NT2/D1 (cell line): ENCODE measurements at regions not wholly inside any gene's neighbourhood (a gene's known extent, or its start where the extent isn't known, plus 50 kb on each side); places are given as distances from the start of the nearest gene placed in this dataset.

Experiments
- DNase-seq: peaks from one replicate; pipeline ENCODE4 v3.0.0-alpha.2; 2011; ENCODE audit warnings: low read depth, low spot score
- H3K27me3 ChIP-seq: 2 replicates; pipeline ENCODE4 v1.6.0; 2011; ENCODE audit warnings: mild to moderate bottlenecking; ENCODE audit not compliant: insufficient read length, insufficient read depth
- H3K36me3 ChIP-seq: 2 replicates; pipeline ENCODE4 v1.6.1; 2011; ENCODE audit warnings: mild to moderate bottlenecking, low read length, mixed read lengths; ENCODE audit not compliant: insufficient read depth, insufficient read length
- H3K4me1 ChIP-seq: 2 replicates; pipeline ENCODE4 v1.5.1; 2011; ENCODE audit not compliant: insufficient read depth, insufficient read length
- H3K4me3 ChIP-seq: 2 replicates; pipeline ENCODE4 v1.5.1; 2011; ENCODE audit warnings: low read depth; ENCODE audit not compliant: insufficient read length
- H3K9ac ChIP-seq: 2 replicates; pipeline ENCODE4 v1.6.0; 2011; ENCODE audit warnings: low read depth; ENCODE audit not compliant: insufficient read length
- H3K9me3 ChIP-seq: 2 replicates; pipeline ENCODE4 v1.5.1; 2011; ENCODE audit warnings: mild to moderate bottlenecking, low read length; ENCODE audit not compliant: insufficient read depth
- SUZ12 ChIP-seq: IDR thresholded peaks from 2 replicates; pipeline ENCODE4 v1.6.1; 2011; ENCODE audit not compliant: insufficient read length, insufficient read depth; ENCODE audit errors: extremely low read depth
- YY1 ChIP-seq: IDR thresholded peaks from 2 replicates; pipeline ENCODE4 v1.6.1; 2011; ENCODE audit not compliant: insufficient read length, insufficient read depth
- ZNF274 ChIP-seq: IDR thresholded peaks from 2 replicates; pipeline ENCODE4 v1.6.1; 2011; ENCODE audit warnings: mild to moderate bottlenecking, low read depth, low read length

- no peaks in the 10 kb centered on the region for H3K9me3 ChIP-seq
- TF ChIP-seq ZNF274 = no peak
- no peak for TF ChIP-seq SUZ12
- no peak for TF ChIP-seq YY1
- H3K4me1 ChIP-seq = no peaks in the 10 kb centered on the region
- no peaks in the 10 kb centered on the region for H3K36me3 ChIP-seq
- no peak overlapping the region for H3K9ac ChIP-seq
- no peak for DNase-seq
- H3K4me3 ChIP-seq = no peak overlapping the region
- H3K27me3 ChIP-seq = no peaks in the 10 kb centered on the region
Observed at GRCh38 chr5:21195145-21195544, 1207.1 kb upstream of the CDH18 start.

- Histone ChIP-seq H3K9me3 (no peaks in the 10 kb centered on the region; the same call in 1 of the 2 replicates), H3K36me3 (no peaks in the 10 kb centered on the region), H3K4me3 (no peak overlapping the region), H3K9ac (no peak overlapping the region), H3K27me3 (no peaks in the 10 kb centered on the region), H3K4me1 (no peaks in the 10 kb centered on the region)
- TF ChIP-seq SUZ12 = no peak
- TF ChIP-seq YY1 = no peak
- no peak for TF ChIP-seq ZNF274
- DNase-seq = no peak
Observed at GRCh38 chr5:21185536-21185935, 1197.5 kb upstream of the CDH18 start.

GRCh38 chr5:21184581-21184980, 1196.6 kb upstream of the CDH18 start:
- H3K9ac ChIP-seq = no peak overlapping the region
- H3K36me3 ChIP-seq = no peaks in the 10 kb centered on the region
- no peak for DNase-seq
- no peak for TF ChIP-seq ZNF274
- TF ChIP-seq YY1 = no peak
- TF ChIP-seq SUZ12 = no peak
- no peaks in the 10 kb centered on the region; the same call in 1 of the 2 replicates for H3K9me3 ChIP-seq
- H3K4me3 ChIP-seq = no peak overlapping the region
- no peaks in the 10 kb centered on the region for H3K27me3 ChIP-seq
- no peaks in the 10 kb centered on the region for H3K4me1 ChIP-seq

- no peak for DNase-seq
- Histone ChIP-seq H3K27me3 (no peaks in the 10 kb centered on the region), H3K9me3 (no peaks in the 10 kb centered on the region; the same call in 1 of the 2 replicates), H3K4me1 (no peaks in the 10 kb centered on the region), H3K36me3 (no peaks in the 10 kb centered on the region), H3K4me3 (no peak overlapping the region), H3K9ac (no peak overlapping the region)
- TF ChIP-seq SUZ12 = no peak
- no peak for TF ChIP-seq YY1
- TF ChIP-seq ZNF274 = no peak
Observed at GRCh38 chr5:21181609-21182125, 1193.7 kb upstream of the CDH18 start.

- TF ChIP-seq ZNF274 (no peak), SUZ12 (no peak), YY1 (no peak)
- no peaks in the 10 kb centered on the region for H3K9me3 ChIP-seq
- H3K27me3 ChIP-seq = no peaks in the 10 kb centered on the region
- H3K9ac ChIP-seq = no peak overlapping the region
- no peaks in the 10 kb centered on the region for H3K36me3 ChIP-seq
- no peaks in the 10 kb centered on the region for H3K4me1 ChIP-seq
- no peak overlapping the region for H3K4me3 ChIP-seq
- DNase-seq = no peak
Observed at GRCh38 chr5:21173526-21173925, 1185.5 kb upstream of the CDH18 start.

GRCh38 chr5:21173036-21173435, 1185.0 kb upstream of the CDH18 start:
- DNase-seq = no peak
- Histone ChIP-seq H3K9ac (no peak overlapping the region), H3K4me3 (no peak overlapping the region), H3K4me1 (no peaks in the 10 kb centered on the region), H3K27me3 (no peaks in the 10 kb centered on the region), H3K9me3 (no peaks in the 10 kb centered on the region), H3K36me3 (no peaks in the 10 kb centered on the region)
- TF ChIP-seq SUZ12 = no peak
- no peak for TF ChIP-seq ZNF274
- TF ChIP-seq YY1 = no peak

- TF ChIP-seq SUZ12 = no peak
- TF ChIP-seq ZNF274 = no peak
- no peak for TF ChIP-seq YY1
- Histone ChIP-seq H3K36me3 (no peaks in the 10 kb centered on the region), H3K4me1 (no peaks in the 10 kb centered on the region), H3K4me3 (no peak overlapping the region), H3K9ac (no peak overlapping the region), H3K9me3 (no peaks in the 10 kb centered on the region), H3K27me3 (no peaks in the 10 kb centered on the region)
- DNase-seq = no peak
Observed at GRCh38 chr5:21171038-21171437, 1183.0 kb upstream of the CDH18 start.
